DMS79 treated with DMSO at 0.1 percent for 48 hours (cell line): ENCODE measurements at regions not wholly inside any gene's neighbourhood (a gene's known extent, or its start where the extent isn't known, plus 50 kb on each side); places are given as distances from the start of the nearest gene placed in this dataset.

Experiments
- DNase-seq: peaks from one replicate; lab custom pipeline; 2025; lab: John Stamatoyannopoulos, UW

- no peak for DNase-seq
Measured at GRCh38 chr11:28679795-28680468, 571.7 kb downstream of the METTL15 start.

GRCh38 chr11:28677721-28678120 lies 569.5 kb downstream of the METTL15 start:
- DNase-seq = no peak

GRCh38 chr11:28675183-28675582 lies 567.0 kb downstream of the METTL15 start:
- no peak for DNase-seq

GRCh38 chr11:28674433-28675103 lies 566.4 kb downstream of the METTL15 start:
- no peak for DNase-seq

- DNase-seq = no peak
Measured at GRCh38 chr11:28673691-28674432, 565.7 kb downstream of the METTL15 start.

GRCh38 chr11:28671274-28671673 lies 563.1 kb downstream of the METTL15 start:
- no peak for DNase-seq

GRCh38 chr11:28666632-28667031 lies 558.4 kb downstream of the METTL15 start:
- no peak for DNase-seq

GRCh38 chr11:28659716-28660348 lies 551.6 kb downstream of the METTL15 start:
- DNase-seq = no peak

- DNase-seq = no peak
Measured at GRCh38 chr11:28657378-28658030, 549.3 kb downstream of the METTL15 start.

- DNase-seq = no peak
Measured at GRCh38 chr11:28654191-28654590, 546.0 kb downstream of the METTL15 start.

- no peak for DNase-seq
Measured at GRCh38 chr11:28649922-28650321, 541.7 kb downstream of the METTL15 start.

GRCh38 chr11:28636566-28636965 lies 528.4 kb downstream of the METTL15 start:
- DNase-seq = no peak

GRCh38 chr11:28636033-28636432 lies 527.8 kb downstream of the METTL15 start:
- DNase-seq = no peak

- no peak for DNase-seq
Measured at GRCh38 chr11:28632338-28632737, 524.1 kb downstream of the METTL15 start.

GRCh38 chr11:28631148-28631547 lies 523.0 kb downstream of the METTL15 start:
- DNase-seq = no peak

GRCh38 chr11:28629235-28629634 lies 521.0 kb downstream of the METTL15 start:
- no peak for DNase-seq

GRCh38 chr11:28628412-28628811 lies 520.2 kb downstream of the METTL15 start:
- DNase-seq = no peak

GRCh38 chr11:28627690-28628255 lies 519.6 kb downstream of the METTL15 start:
- DNase-seq = no peak

GRCh38 chr11:28625532-28625931 lies 517.3 kb downstream of the METTL15 start:
- DNase-seq = no peak

GRCh38 chr11:28621753-28622152 lies 513.6 kb downstream of the METTL15 start:
- DNase-seq = peak; percentile 16

GRCh38 chr11:28619846-28620540 lies 511.8 kb downstream of the METTL15 start:
- no peak for DNase-seq
